ENCODE measurements at regions not wholly inside any gene's neighbourhood (a gene's known extent, or its start where the extent isn't known, plus 50 kb on each side); places are given as distances from the start of the nearest gene placed in this dataset.

- TF ChIP-seq CTCF (IDR thresholded peaks at IDR 0.05; ENCODE audit: low read depth, low read length, poor library complexity, severe bottlenecking): no peak
- TF ChIP-seq EZH2phosphoT487 (IDR thresholded peaks at IDR 0.05; ENCODE audit: borderline replicate concordance, low read length): no peak
Observed at GRCh38 chr21:27467366-27467765, 500.5 kb upstream of the ADAMTS5 start.
